Activated naive CD4-positive, alpha-beta T cell treated with anti-CD3 and anti-CD28 coated beads, Interleukin-2, amount 50 U/mL, for 72 hours (primary cell): ENCODE measurements at regions not wholly inside any gene's neighbourhood (a gene's known extent, or its start where the extent isn't known, plus 50 kb on each side); places are given as distances from the start of the nearest gene placed in this dataset.

Experiments
- ATAC-seq, 2 donors: fragments of 150-1000 bp; cut with Tn5 transposase; 2 replicates each; pipeline ENCODE4 v1.10.0; 2021; ENCODE audit warnings: mild to moderate bottlenecking in 2 of 2, moderate library complexity in 2 of 2
- DNase-seq, 2 donors: peaks; one replicate each; pipeline ENCODE4 v3.0.0; 2021 to 2022; ENCODE audit warnings: low spot score in 2 of 2
- H3K27ac Mint-ChIP-seq, 2 donors: one replicate each; pipeline ENCODE4 v1.8.0; 2022; ENCODE audit warnings: mild to moderate bottlenecking in 2 of 2, mixed read lengths in 2 of 2
- H3K36me3 Mint-ChIP-seq, 2 donors: one replicate each; pipeline ENCODE4 v1.8.0; 2022; ENCODE audit warnings: mixed read lengths in 2 of 2
- H3K9me3 Mint-ChIP-seq, 2 donors: one replicate each; pipeline ENCODE4 v1.8.0; 2022; ENCODE audit warnings: mixed read lengths in 2 of 2

DNA sequence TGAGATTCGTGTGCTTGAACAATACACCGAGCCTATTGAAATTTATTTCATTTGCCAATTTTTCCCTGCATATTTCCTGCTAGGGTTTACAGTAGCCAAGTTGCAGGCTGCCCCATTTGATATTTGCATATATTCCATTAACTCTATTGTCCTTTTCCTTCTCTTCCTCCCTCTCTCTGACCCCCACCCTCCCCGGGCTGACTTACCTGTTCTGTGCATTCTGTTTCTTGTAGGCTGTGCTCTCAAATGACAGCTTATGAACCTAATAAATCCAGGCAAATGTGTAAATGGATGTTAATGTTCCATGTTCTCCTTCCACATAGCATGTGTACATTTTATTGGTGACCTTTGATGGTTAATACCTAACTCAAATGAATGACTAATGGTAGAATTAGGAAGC is 1169.2 kb upstream of the WWC1 start:
- H3K9me3 Mint-ChIP-seq, result peaks cover 8 to 19% of the 10 kb centered on the region in 2 donors
- ATAC-seq, result no peak
- H3K27ac Mint-ChIP-seq, result no peak overlapping the region
- no peak for DNase-seq
- no peaks in the 10 kb centered on the region for H3K36me3 Mint-ChIP-seq

- H3K9me3 Mint-ChIP-seq, result peaks cover 8 to 19% of the 10 kb centered on the region in 2 donors
- no peak for DNase-seq
- H3K36me3 Mint-ChIP-seq, result no peaks in the 10 kb centered on the region
- ATAC-seq, result no peak
- H3K27ac Mint-ChIP-seq, result no peak overlapping the region
These were observed 1168.3 kb upstream of the WWC1 start for GRCh38 chr5:167123126-167123525.

GRCh38 chr5:167128581-167128980 is 1162.9 kb upstream of the WWC1 start:
- no peaks in the 10 kb centered on the region for H3K36me3 Mint-ChIP-seq
- DNase-seq (no peak), ATAC-seq (no peak)
- peaks cover 4 to 11% of the 10 kb centered on the region in 2 donors for H3K9me3 Mint-ChIP-seq
- no peak overlapping the region for H3K27ac Mint-ChIP-seq

GRCh38 chr5:167140548-167141291 is 1150.7 kb upstream of the WWC1 start:
- peaks cover 10 to 12% of the 10 kb centered on the region in 2 donors for H3K9me3 Mint-ChIP-seq
- no peaks in the 10 kb centered on the region for H3K36me3 Mint-ChIP-seq
- H3K27ac Mint-ChIP-seq, result no peak overlapping the region
- ATAC-seq (no peak), DNase-seq (no peak)

DNA sequence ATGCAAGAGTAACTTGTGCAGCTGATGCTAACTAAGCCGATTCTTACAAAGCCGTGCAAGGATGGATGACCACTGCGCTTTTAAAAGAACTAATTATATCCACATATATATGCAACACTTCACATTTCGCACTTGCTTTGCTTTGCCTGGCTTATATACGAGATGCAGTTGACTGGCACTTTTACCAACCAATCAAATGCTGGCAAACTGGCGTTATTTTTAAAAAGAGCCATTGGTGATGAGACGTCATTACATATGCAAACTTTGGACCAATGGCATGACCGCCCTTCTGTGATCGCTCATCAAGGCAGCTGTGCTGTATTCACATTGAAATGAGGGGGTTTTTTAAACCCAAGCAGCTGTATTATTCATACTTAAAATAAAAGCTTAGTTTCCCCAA is 1147.7 kb upstream of the WWC1 start:
- no peak for DNase-seq
- no peak overlapping the region for H3K27ac Mint-ChIP-seq
- H3K36me3 Mint-ChIP-seq, result no peaks in the 10 kb centered on the region
- H3K9me3 Mint-ChIP-seq, result peaks cover 3 to 4% of the 10 kb centered on the region in 2 donors
- ATAC-seq, result no peak

DNA sequence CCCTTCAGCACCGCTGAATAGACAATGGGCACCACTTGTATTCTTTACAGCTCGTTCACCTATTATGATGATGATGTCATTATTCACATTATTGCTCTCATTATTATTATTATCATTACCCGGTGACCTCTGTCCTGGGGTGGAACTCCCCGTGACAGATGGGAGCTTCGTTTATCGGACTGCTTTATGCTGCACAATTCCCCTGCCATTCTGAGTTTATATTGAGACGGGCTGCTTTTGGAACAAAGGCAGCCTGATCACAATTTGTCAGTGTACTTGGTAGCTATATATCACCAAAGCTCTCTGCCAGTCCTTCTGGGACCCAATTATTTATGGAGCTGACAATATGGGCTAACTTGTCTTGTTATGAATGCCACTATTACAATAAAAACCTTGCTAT is 1145.6 kb upstream of the WWC1 start:
- Mint-ChIP-seq H3K36me3 (no peaks in the 10 kb centered on the region), H3K27ac (no peak overlapping the region), H3K9me3 (peaks cover 8 to 10% of the 10 kb centered on the region in 2 donors)
- DNase-seq (no peak), ATAC-seq (no peak)

DNA sequence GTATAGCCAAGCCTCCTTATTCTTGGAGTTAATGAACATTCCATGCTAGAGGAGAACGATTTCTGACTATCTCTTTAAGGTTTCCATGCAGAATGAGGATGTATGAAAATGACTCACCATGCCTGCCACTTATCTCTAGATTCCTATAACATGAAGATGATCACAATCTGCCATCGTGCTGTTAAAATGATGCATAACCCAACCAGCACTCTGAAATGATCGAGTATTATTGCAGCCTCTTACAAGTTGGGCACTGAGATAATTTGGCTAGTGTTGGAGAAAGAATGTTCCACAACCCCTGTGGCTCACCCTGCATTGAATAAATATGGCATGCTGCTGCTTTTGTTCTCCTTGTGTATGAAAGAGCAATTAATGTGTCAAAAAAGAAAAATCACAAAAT is 1143.6 kb upstream of the WWC1 start:
- no peak for ATAC-seq
- Mint-ChIP-seq H3K27ac (no peak overlapping the region), H3K9me3 (peaks cover 8 to 10% of the 10 kb centered on the region in 2 donors), H3K36me3 (no peaks in the 10 kb centered on the region)
- DNase-seq, result no peak

DNA sequence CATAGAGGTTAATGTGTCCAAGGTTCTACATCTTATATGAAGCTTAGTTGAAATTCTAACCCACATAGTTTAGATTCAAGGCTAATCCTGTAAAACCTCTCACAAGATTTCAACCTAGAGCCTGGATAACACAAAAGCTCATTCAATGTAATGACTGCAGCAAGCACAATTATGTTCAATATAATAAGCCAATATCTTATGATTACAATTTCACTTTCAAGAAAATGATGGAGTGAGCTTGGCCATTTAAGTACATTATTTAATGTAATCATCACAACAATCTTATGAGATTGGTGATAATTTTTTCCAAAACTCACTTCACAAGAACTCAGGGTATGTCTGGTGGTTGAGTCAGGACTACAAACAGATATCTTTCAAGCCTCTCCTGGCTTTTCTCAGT is 1140.8 kb upstream of the WWC1 start:
- no peak overlapping the region for H3K27ac Mint-ChIP-seq
- ATAC-seq, result no peak
- H3K9me3 Mint-ChIP-seq, result peaks cover 6 to 8% of the 10 kb centered on the region in 2 donors
- no peaks in the 10 kb centered on the region for H3K36me3 Mint-ChIP-seq
- DNase-seq, result no peak

- ATAC-seq (no peak), DNase-seq (no peak)
- H3K27ac Mint-ChIP-seq, result no peak overlapping the region
- H3K36me3 Mint-ChIP-seq, result no peaks in the 10 kb centered on the region
- H3K9me3 Mint-ChIP-seq, result peaks cover 5 to 6% of the 10 kb centered on the region in 2 donors
These were observed 1138.9 kb upstream of the WWC1 start for GRCh38 chr5:167152561-167152960.

GRCh38 chr5:167155387-167156005 is 1135.9 kb upstream of the WWC1 start:
- DNase-seq, result no peak
- Mint-ChIP-seq H3K36me3 (no peaks in the 10 kb centered on the region), H3K27ac (no peak overlapping the region), H3K9me3 (peaks cover 0 to 10% of the 10 kb centered on the region in 2 donors)
- ATAC-seq, result no peak

DNA sequence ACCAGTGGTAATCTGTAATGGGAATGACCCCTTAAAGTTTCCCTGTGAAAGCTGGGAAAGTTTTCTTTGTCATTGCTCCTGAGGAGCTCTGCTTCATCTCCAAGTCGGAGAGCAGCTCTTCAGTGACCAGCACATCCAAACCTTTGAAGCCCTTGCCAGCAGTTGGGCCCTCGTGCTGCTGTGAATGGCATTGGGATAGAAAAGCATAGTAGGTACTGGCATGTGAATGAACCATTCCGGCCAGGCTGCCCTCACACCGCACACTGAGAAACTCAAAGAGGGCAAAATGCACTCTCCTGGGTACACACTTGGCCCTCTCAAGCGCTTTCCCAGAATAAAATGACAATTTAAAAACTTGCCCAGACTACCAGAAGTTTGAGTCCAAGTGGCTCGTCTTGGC is 1135.0 kb upstream of the WWC1 start:
- Mint-ChIP-seq H3K36me3 (no peaks in the 10 kb centered on the region), H3K27ac (no peak overlapping the region), H3K9me3 (peaks cover 0 to 12% of the 10 kb centered on the region in 2 donors)
- ATAC-seq, result no peak
- DNase-seq, result no peak

DNA sequence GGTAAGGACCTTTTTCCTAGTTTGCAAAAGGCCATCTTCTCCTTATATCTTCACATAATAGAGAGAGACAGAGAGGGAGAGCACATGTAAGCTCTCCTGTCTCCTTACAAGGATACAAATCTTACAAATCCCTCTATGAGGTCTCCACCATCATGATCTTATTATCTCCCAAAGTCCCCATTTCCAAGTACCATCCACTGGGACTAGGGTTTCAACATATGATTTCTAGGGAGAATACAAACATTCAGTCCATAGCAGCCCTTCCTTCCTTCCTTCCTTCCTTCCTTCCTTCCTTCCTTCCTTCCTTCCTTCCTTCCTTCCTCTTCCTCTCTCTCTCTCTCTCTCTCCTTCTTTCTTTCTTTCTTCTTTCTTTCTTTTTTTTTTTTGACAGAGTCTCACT is 1132.9 kb upstream of the WWC1 start:
- ATAC-seq (no peak), DNase-seq (no peak)
- Mint-ChIP-seq H3K36me3 (no peaks in the 10 kb centered on the region), H3K27ac (no peak overlapping the region), H3K9me3 (peaks cover 0 to 16% of the 10 kb centered on the region in 2 donors)

- Mint-ChIP-seq H3K27ac (no peak overlapping the region), H3K36me3 (no peaks in the 10 kb centered on the region), H3K9me3 (peaks cover 0 to 16% of the 10 kb centered on the region in 2 donors)
- ATAC-seq (no peak), DNase-seq (no peak)
These were observed 1131.1 kb upstream of the WWC1 start for GRCh38 chr5:167160388-167160787.

GRCh38 chr5:167166696-167167095 is 1124.7 kb upstream of the WWC1 start:
- Mint-ChIP-seq H3K9me3 (peaks cover 17 to 31% of the 10 kb centered on the region in 2 donors), H3K36me3 (no peaks in the 10 kb centered on the region), H3K27ac (no peak overlapping the region)
- ATAC-seq (no peak), DNase-seq (no peak)

DNA sequence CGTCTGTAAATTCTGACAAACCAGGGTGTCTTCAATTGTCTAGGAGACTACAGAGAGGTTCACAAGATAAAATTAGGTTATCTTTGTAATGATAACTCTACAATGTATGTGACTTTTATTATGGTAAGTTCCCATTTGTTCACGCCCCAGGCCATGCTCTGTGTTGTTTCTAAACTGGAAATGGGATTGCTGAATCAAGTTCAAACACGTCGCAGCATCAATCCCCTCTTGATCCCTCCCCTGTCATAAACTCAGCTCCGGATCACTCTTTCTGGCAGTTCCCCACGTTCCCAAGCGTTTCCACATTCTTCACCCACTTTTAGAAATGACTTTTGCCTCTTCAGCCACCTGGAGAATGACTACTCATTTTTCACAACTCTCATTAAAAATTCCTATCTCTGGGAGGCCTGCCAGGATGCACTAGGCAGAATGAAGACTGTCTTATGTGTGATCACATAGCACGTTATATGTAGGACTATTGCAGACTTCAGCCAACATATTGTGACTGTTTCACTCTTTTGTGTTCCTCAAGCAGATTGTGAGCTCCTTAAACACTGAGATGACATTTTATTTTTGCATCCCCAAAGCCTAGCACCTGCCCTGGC is 1124.2 kb upstream of the WWC1 start:
- H3K36me3 Mint-ChIP-seq, result no peaks in the 10 kb centered on the region
- H3K27ac Mint-ChIP-seq, result no peak overlapping the region
- DNase-seq (no peak), ATAC-seq (no peak)
- H3K9me3 Mint-ChIP-seq, result peaks cover 19 to 35% of the 10 kb centered on the region in 2 donors

GRCh38 chr5:167168971-167169370 is 1122.5 kb upstream of the WWC1 start:
- DNase-seq, result no peak
- Mint-ChIP-seq H3K9me3 (peaks cover 28 to 39% of the 10 kb centered on the region in 2 donors), H3K27ac (no peak overlapping the region), H3K36me3 (no peaks in the 10 kb centered on the region)
- no peak for ATAC-seq

- Mint-ChIP-seq H3K27ac (no peak overlapping the region), H3K9me3 (peaks cover 32 to 50% of the 10 kb centered on the region in 2 donors), H3K36me3 (peaks cover 0 to 5% of the 10 kb centered on the region in 2 donors)
- DNase-seq (no peak), ATAC-seq (no peak)
These were observed 1120.4 kb upstream of the WWC1 start for GRCh38 chr5:167171056-167171455.

GRCh38 chr5:167177736-167178135 is 1113.7 kb upstream of the WWC1 start:
- Mint-ChIP-seq H3K9me3 (peaks cover 12 to 31% of the 10 kb centered on the region in 2 donors), H3K27ac (no peak overlapping the region), H3K36me3 (peaks cover 0 to 5% of the 10 kb centered on the region in 2 donors)
- no peak for ATAC-seq
- no peak for DNase-seq
